DND-41 (cell line): ENCODE measurements at regions not wholly inside any gene's neighbourhood (a gene's known extent, or its start where the extent isn't known, plus 50 kb on each side); places are given as distances from the start of the nearest gene placed in this dataset.

Source experiments
- EZH2 ChIP-seq: IDR thresholded peaks from 3 replicates; pipeline ENCODE4 v1.6.1; 2012; ENCODE audit warnings: borderline replicate concordance, low read depth, mild to moderate bottlenecking, moderate library complexity, low read length, inconsistent platforms; ENCODE audit not compliant: severe bottlenecking
- TF ChIP-seq, protein P1 (sequence below): IDR thresholded peaks from 2 replicates; pipeline ENCODE4 v1.5.1; 2012; ENCODE audit warnings: borderline replicate concordance, low read length, moderate library complexity, mild to moderate bottlenecking; ENCODE audit not compliant: poor library complexity, severe bottlenecking; ENCODE audit errors: extremely low read depth

DNA sequence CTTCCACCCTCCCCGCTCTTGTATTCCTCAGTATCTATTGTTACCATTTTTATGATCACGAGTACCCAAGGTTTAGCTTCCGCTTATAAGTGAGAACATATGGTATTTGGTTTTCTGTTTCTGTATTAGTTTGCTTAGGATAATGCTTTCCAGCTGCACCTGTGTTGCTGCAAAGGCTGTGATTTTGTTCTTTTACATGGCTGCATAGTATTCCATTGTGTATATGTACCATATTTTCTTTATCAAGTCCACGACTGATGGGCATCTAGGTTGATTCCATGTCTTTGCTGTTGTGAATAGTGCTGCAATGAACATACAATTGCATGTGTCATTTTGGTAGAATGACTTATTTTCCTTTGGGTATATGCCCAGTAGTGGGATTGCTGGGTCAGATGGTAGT is 79.7 kb upstream of the EFCAB3 start:
- TF ChIP-seq, protein P1, sequence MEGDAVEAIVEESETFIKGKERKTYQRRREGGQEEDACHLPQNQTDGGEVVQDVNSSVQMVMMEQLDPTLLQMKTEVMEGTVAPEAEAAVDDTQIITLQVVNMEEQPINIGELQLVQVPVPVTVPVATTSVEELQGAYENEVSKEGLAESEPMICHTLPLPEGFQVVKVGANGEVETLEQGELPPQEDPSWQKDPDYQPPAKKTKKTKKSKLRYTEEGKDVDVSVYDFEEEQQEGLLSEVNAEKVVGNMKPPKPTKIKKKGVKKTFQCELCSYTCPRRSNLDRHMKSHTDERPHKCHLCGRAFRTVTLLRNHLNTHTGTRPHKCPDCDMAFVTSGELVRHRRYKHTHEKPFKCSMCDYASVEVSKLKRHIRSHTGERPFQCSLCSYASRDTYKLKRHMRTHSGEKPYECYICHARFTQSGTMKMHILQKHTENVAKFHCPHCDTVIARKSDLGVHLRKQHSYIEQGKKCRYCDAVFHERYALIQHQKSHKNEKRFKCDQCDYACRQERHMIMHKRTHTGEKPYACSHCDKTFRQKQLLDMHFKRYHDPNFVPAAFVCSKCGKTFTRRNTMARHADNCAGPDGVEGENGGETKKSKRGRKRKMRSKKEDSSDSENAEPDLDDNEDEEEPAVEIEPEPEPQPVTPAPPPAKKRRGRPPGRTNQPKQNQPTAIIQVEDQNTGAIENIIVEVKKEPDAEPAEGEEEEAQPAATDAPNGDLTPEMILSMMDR = no peak
- TF ChIP-seq EZH2 = no peak
